Smooth muscle cell (in vitro differentiated cells): ENCODE measurements at regions not wholly inside any gene's neighbourhood (a gene's known extent, or its start where the extent isn't known, plus 50 kb on each side); places are given as distances from the start of the nearest gene placed in this dataset.
"Not testable (repeated sequence)": the region's sequence is repeated elsewhere in the genome, so short reads cannot be mapped to it uniquely, and the experiment has no call there.

Source experiments
- DNase-seq: peaks from one replicate; lab custom pipeline; 2025; ENCODE audit not compliant: unreplicated experiment; lab: John Stamatoyannopoulos, UW
- H2AFZ ChIP-seq: fragments of 200-600 bp; sonication (generic); 2 replicates; pipeline ENCODE4 v1.6.0; 2016; ENCODE audit warnings: antibody characterized with exemption, low read depth, mild to moderate bottlenecking
- H3F3A ChIP-seq: fragments of 200-600 bp; sonication (generic); 2 replicates; pipeline ENCODE4 v1.6.0; 2017; ENCODE audit warnings: antibody characterized with exemption, low read depth
- H3K27ac ChIP-seq: fragments of 200-600 bp; sonication (generic); 2 replicates; pipeline ENCODE4 v1.5.1; 2016; ENCODE audit warnings: low read depth, mild to moderate bottlenecking
- H3K27me3 ChIP-seq: fragments of 200-600 bp; sonication (generic); 2 replicates; pipeline ENCODE4 v1.6.1; 2016; ENCODE audit warnings: low read depth, mild to moderate bottlenecking
- H3K36me3 ChIP-seq: fragments of 200-600 bp; sonication (generic); 2 replicates; pipeline ENCODE4 v1.5.1; 2016; ENCODE audit warnings: low read depth
- H3K4me1 ChIP-seq: fragments of 200-600 bp; sonication (generic); 2 replicates; pipeline ENCODE4 v1.5.1; 2016; ENCODE audit warnings: low read depth
- H3K4me2 ChIP-seq: fragments of 200-600 bp; sonication (generic); 2 replicates; pipeline ENCODE4 v1.6.0; 2016; ENCODE audit warnings: mild to moderate bottlenecking
- H3K4me3 ChIP-seq: fragments of 200-600 bp; sonication (generic); 2 replicates; pipeline ENCODE4 v1.5.1; 2016; ENCODE audit warnings: mild to moderate bottlenecking
- H3K79me2 ChIP-seq: fragments of 200-600 bp; sonication (generic); 2 replicates; pipeline ENCODE4 v1.6.0; 2016; ENCODE audit warnings: low read depth, mild to moderate bottlenecking
- H3K9ac ChIP-seq: fragments of 200-600 bp; sonication (generic); 2 replicates; pipeline ENCODE4 v1.6.0; 2016; ENCODE audit warnings: low read depth
- H3K9me3 ChIP-seq: fragments of 200-600 bp; sonication (generic); replicated peaks from 2 replicates; pipeline ENCODE4 v1.5.1; 2016; ENCODE audit warnings: low read depth
- H4K20me1 ChIP-seq: fragments of 200-600 bp; sonication (generic); 2 replicates; pipeline ENCODE4 v1.6.0; 2016; ENCODE audit warnings: low read depth
- CTCF ChIP-seq: fragments of 200-600 bp; sonication (generic); IDR thresholded peaks from 2 replicates; pipeline ENCODE4 v1.5.1; 2017; ENCODE audit warnings: borderline replicate concordance, mild to moderate bottlenecking, antibody characterized with exemption; ENCODE audit not compliant: insufficient read depth, poor library complexity, severe bottlenecking
- WGBS: methylation state at CpG from one replicate; pipeline ENCODE4 v1.1.7; 2016; ENCODE audit warnings: low lambda C conversion rate; 5-methylcytosine and 5-hydroxymethylcytosine counted together

GRCh38 chr13:84784443-84785153 lies 902.3 kb upstream of the SLITRK1 start:
- WGBS, result 92% methylated on average over 1 of the region's 1 CpG
- no peak overlapping the region for H3K27ac ChIP-seq
- no peaks in the 10 kb centered on the region for H3K36me3 ChIP-seq
- H3K9ac ChIP-seq, result no peak overlapping the region
- no peaks in the 10 kb centered on the region for H3K79me2 ChIP-seq
- H3K4me1 ChIP-seq, result no peaks in the 10 kb centered on the region
- H2AFZ ChIP-seq, result no peak overlapping the region
- H3K9me3 ChIP-seq, result no peaks in the 10 kb centered on the region
- H3K27me3 ChIP-seq, result no peaks in the 10 kb centered on the region
- H3K4me3 ChIP-seq, result no peak overlapping the region
- no peak for TF ChIP-seq CTCF
- H3K4me2 ChIP-seq, result no peak overlapping the region
- H3F3A ChIP-seq, result no peaks in the 10 kb centered on the region
- no peaks in the 10 kb centered on the region for H4K20me1 ChIP-seq
- no peak for DNase-seq

- 91% methylated on average over 4 of the region's 4 CpGs for WGBS
- Histone ChIP-seq H2AFZ (no peak overlapping the region), H4K20me1 (no peaks in the 10 kb centered on the region)
These were observed 895.0 kb upstream of the SLITRK1 start for GRCh38 chr13:84777316-84777715.

GRCh38 chr13:84776593-84776992 lies 894.3 kb upstream of the SLITRK1 start:
- no peaks in the 10 kb centered on the region for H3K27me3 ChIP-seq
- 89% methylated on average over 2 of the region's 2 CpGs for WGBS
- H3F3A ChIP-seq, result no peaks in the 10 kb centered on the region
- H4K20me1 ChIP-seq, result no peaks in the 10 kb centered on the region
- no peak for TF ChIP-seq CTCF
- no peak for DNase-seq
- no peaks in the 10 kb centered on the region for H3K79me2 ChIP-seq
- H3K4me2 ChIP-seq, result no peak overlapping the region
- H3K9me3 ChIP-seq, result no peaks in the 10 kb centered on the region
- no peak overlapping the region for H2AFZ ChIP-seq
- H3K4me1 ChIP-seq, result no peaks in the 10 kb centered on the region
- no peak overlapping the region for H3K27ac ChIP-seq
- no peaks in the 10 kb centered on the region for H3K36me3 ChIP-seq
- no peak overlapping the region for H3K4me3 ChIP-seq
- H3K9ac ChIP-seq, result no peak overlapping the region

More at GRCh38 chr13:84777316-84777715, 895.0 kb upstream of the SLITRK1 start:
- no peak overlapping the region for H3K9ac ChIP-seq
- H3K36me3 ChIP-seq, result no peaks in the 10 kb centered on the region
- no peak overlapping the region for H3K4me2 ChIP-seq
- TF ChIP-seq CTCF, result no peak
- no peaks in the 10 kb centered on the region for H3F3A ChIP-seq
- H3K79me2 ChIP-seq, result no peaks in the 10 kb centered on the region
- no peak overlapping the region for H3K27ac ChIP-seq
- no peak for DNase-seq
- no peaks in the 10 kb centered on the region for H3K27me3 ChIP-seq
- H3K4me3 ChIP-seq, result no peak overlapping the region
- H3K4me1 ChIP-seq, result no peaks in the 10 kb centered on the region
- H3K9me3 ChIP-seq, result no peaks in the 10 kb centered on the region

- not testable (repeated sequence) for H2AFZ ChIP-seq, H3K36me3 ChIP-seq, H3K4me2 ChIP-seq, H3K4me1 ChIP-seq, H3K27ac ChIP-seq, H3K79me2 ChIP-seq, DNase-seq, H3K27me3 ChIP-seq, H3K9me3 ChIP-seq, H3K4me3 ChIP-seq, H3F3A ChIP-seq, H4K20me1 ChIP-seq, H3K9ac ChIP-seq
- 77% methylated on average over 9 of the region's 9 CpGs for WGBS
These were observed 893.6 kb upstream of the SLITRK1 start for GRCh38 chr13:84775920-84776319.
